Suprapubic skin (tissue), 4 donors: ENCODE measurements at regions not wholly inside any gene's neighbourhood (a gene's known extent, or its start where the extent isn't known, plus 50 kb on each side); places are given as distances from the start of the nearest gene placed in this dataset.

Source experiments
- DNase-seq, 2 donors: peaks; one replicate each; pipeline ENCODE4 v3.0.0-alpha.2; 2019; ENCODE audit warnings: low spot score in 2 of 2
- H3K27ac ChIP-seq: fragments of 200-600 bp; sonication (generic); one replicate; pipeline ENCODE4 v1.5.1; 2019
- H3K27me3 ChIP-seq: fragments of 200-600 bp; sonication (generic); one replicate; pipeline ENCODE4 v1.5.1; 2019
- H3K36me3 ChIP-seq: fragments of 200-600 bp; sonication (generic); one replicate; pipeline ENCODE4 v1.5.1; 2019
- H3K4me1 ChIP-seq: fragments of 200-600 bp; sonication (generic); one replicate; pipeline ENCODE4 v1.5.1; 2019
- H3K4me3 ChIP-seq: fragments of 200-600 bp; sonication (generic); one replicate; pipeline ENCODE4 v1.5.1; 2019; ENCODE audit warnings: mild to moderate bottlenecking
- H3K9me3 ChIP-seq: fragments of 200-600 bp; sonication (generic); one replicate; pipeline ENCODE4 v1.5.1; 2019
- CTCF ChIP-seq, 2 donors: fragments of 200-600 bp in 1 of 2; fragments of 450-650 bp in 1 of 2; sonication (generic) in 1 of 2; IDR thresholded peaks; one replicate each; pipeline ENCODE4 v1.5.1; 2016 to 2019; ENCODE audit warnings: antibody characterized with exemption in 2 of 2, mild to moderate bottlenecking in 1 of 2, moderate library complexity in 1 of 2
- EP300 ChIP-seq: sonication (generic); formaldehyde crosslinking; IDR thresholded peaks from one replicate; pipeline ENCODE4 v1.6.1; 2017; ENCODE audit warnings: antibody characterized with exemption
- POLR2A ChIP-seq, 2 donors: fragments of 450-650 bp; IDR thresholded peaks; one replicate each; pipeline ENCODE4 v1.6.1; 2017; ENCODE audit warnings: antibody characterized with exemption in 2 of 2, mild to moderate bottlenecking in 2 of 2, moderate library complexity in 2 of 2
- POLR2AphosphoS5 ChIP-seq, 3 donors: sonication (generic); formaldehyde crosslinking; IDR thresholded peaks; one replicate each; pipeline ENCODE4 v1.6.1; 2017; ENCODE audit warnings: antibody characterized with exemption in 3 of 3
- WGBS: methylation state at CpG from one replicate; pipeline ENCODE4 v1.1.5; 2018; 5-methylcytosine and 5-hydroxymethylcytosine counted together

GRCh38 chr2:180169474-180169873 lies 162.4 kb upstream of the CWC22 start:
- no peaks in the 10 kb centered on the region for H3K4me1 ChIP-seq
- TF ChIP-seq POLR2AphosphoS5 (IDR thresholded peaks at IDR 0.05): no peak
- no peak for TF ChIP-seq POLR2A (IDR thresholded peaks at IDR 0.05)
- no peak for TF ChIP-seq EP300
- TF ChIP-seq CTCF (IDR thresholded peaks at IDR 0.05): no peak
- DNase-seq: no peak
- no peaks in the 10 kb centered on the region for H3K36me3 ChIP-seq
- H3K27ac ChIP-seq: no peak overlapping the region
- H3K4me3 ChIP-seq: no peak overlapping the region
- peaks cover 5% of the 10 kb centered on the region for H3K9me3 ChIP-seq
- H3K27me3 ChIP-seq: no peaks in the 10 kb centered on the region

- WGBS: 68% methylated on average over 2 of the region's 2 CpGs
- no peaks in the 10 kb centered on the region for H3K9me3 ChIP-seq
- no peak overlapping the region for H3K4me3 ChIP-seq
- no peak overlapping the region for H3K27ac ChIP-seq
- no peaks in the 10 kb centered on the region for H3K4me1 ChIP-seq
- H3K27me3 ChIP-seq: no peaks in the 10 kb centered on the region
- no peak for TF ChIP-seq CTCF (IDR thresholded peaks at IDR 0.05)
- TF ChIP-seq POLR2AphosphoS5 (IDR thresholded peaks at IDR 0.05): no peak
- TF ChIP-seq EP300: no peak
- TF ChIP-seq POLR2A (IDR thresholded peaks at IDR 0.05): no peak
- no peaks in the 10 kb centered on the region for H3K36me3 ChIP-seq
- DNase-seq: no peak
Observed at GRCh38 chr2:180161415-180161814, 154.3 kb upstream of the CWC22 start.

GRCh38 chr2:180159921-180160320 lies 152.8 kb upstream of the CWC22 start:
- no peak for DNase-seq
- WGBS: 88% methylated on average over 2 of the region's 2 CpGs
- TF ChIP-seq CTCF (IDR thresholded peaks at IDR 0.05) (no peak), POLR2A (IDR thresholded peaks at IDR 0.05) (no peak), EP300 (no peak), POLR2AphosphoS5 (IDR thresholded peaks at IDR 0.05) (no peak)

GRCh38 chr2:180158961-180159360 lies 151.9 kb upstream of the CWC22 start:
- DNase-seq: no peak
- no peaks in the 10 kb centered on the region for H3K36me3 ChIP-seq
- H3K4me1 ChIP-seq: no peaks in the 10 kb centered on the region
- no peaks in the 10 kb centered on the region for H3K9me3 ChIP-seq
- 71% methylated on average over 2 of the region's 2 CpGs for WGBS
- H3K27ac ChIP-seq: no peak overlapping the region
- TF ChIP-seq POLR2A (IDR thresholded peaks at IDR 0.05) (no peak), CTCF (IDR thresholded peaks at IDR 0.05) (no peak), EP300 (no peak), POLR2AphosphoS5 (IDR thresholded peaks at IDR 0.05) (no peak)
- H3K27me3 ChIP-seq: no peaks in the 10 kb centered on the region
- H3K4me3 ChIP-seq: no peak overlapping the region

More at GRCh38 chr2:180159921-180160320, 152.8 kb upstream of the CWC22 start:
- H3K9me3 ChIP-seq: no peaks in the 10 kb centered on the region
- H3K4me1 ChIP-seq: no peaks in the 10 kb centered on the region
- H3K4me3 ChIP-seq: no peak overlapping the region
- no peaks in the 10 kb centered on the region for H3K27me3 ChIP-seq
- no peak overlapping the region for H3K27ac ChIP-seq
- H3K36me3 ChIP-seq: no peaks in the 10 kb centered on the region

GRCh38 chr2:180156651-180157050 lies 149.6 kb upstream of the CWC22 start:
- no peaks in the 10 kb centered on the region for H3K9me3 ChIP-seq
- no peaks in the 10 kb centered on the region for H3K36me3 ChIP-seq
- no peak for DNase-seq
- no peak for TF ChIP-seq EP300
- no peak for TF ChIP-seq POLR2AphosphoS5 (IDR thresholded peaks at IDR 0.05)
- TF ChIP-seq POLR2A (IDR thresholded peaks at IDR 0.05): no peak
- TF ChIP-seq CTCF (IDR thresholded peaks at IDR 0.05): no peak
- H3K27ac ChIP-seq: no peak overlapping the region
- H3K4me1 ChIP-seq: no peaks in the 10 kb centered on the region
- H3K27me3 ChIP-seq: no peaks in the 10 kb centered on the region
- H3K4me3 ChIP-seq: no peak overlapping the region
